ENCODE measurements at regions not wholly inside any gene's neighbourhood (a gene's known extent, or its start where the extent isn't known, plus 50 kb on each side); places are given as distances from the start of the nearest gene placed in this dataset.
"Not testable (repeated sequence)": the region's sequence is repeated elsewhere in the genome, so short reads cannot be mapped to it uniquely, and the experiment has no call there.

DNA sequence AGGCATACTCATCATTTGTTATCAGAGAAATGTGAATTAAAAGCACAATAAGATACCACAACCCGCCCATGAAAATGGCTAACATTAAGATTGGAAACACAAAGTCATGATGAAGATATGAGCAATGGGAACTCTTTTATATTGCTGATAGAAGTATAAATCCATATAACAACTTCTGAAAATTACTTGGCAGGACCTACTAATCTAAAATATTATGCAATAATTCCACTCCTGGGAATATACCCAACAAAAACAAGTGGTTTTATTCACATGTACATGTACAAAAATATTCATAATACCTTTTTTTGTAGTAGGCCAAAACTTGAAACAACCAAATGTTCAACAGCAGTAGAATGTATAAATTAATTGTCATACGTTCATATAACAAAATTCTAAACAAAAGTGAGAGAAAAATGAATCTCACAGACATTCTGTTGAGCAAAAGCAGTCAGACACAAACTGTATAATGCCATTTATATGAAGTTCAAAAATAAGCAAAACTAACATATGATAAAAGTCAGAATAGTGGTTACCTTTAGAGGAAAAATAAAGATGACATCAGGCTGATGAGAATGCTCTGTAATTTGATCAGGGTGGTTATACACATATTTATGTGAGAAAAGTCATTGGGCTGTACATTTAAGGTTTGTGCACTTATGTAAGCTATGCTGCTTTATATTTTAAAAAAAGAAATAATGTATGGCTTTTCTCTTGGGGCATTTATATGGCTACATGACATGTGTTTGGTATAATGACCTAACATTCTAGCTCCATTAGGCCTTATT is 309.2 kb upstream of the KITLG start:
- no peak for DNase-seq (ENCODE audit: low spot score)

- no peak for DNase-seq (ENCODE audit: low spot score)
These were observed 304.3 kb upstream of the KITLG start for GRCh38 chr12:88884600-88884999.

DNA sequence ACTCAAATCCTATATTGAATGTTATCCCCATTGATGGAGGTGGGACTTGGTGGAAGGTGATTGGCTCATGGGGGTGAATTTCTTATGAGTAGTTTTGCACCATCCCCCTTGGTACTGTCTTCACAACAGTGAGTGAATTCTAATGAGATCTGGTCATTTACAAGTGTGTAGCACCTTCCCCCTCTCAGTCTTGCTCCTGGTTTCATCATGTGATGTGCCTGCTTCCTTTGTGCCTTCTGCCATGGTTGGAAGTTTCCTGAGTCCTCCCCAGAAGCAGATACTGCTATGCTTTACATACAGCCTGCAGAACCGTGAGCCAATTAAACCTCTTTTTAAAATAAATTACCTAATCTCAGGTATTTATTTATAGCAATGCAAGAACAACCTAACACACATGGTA is 302.4 kb upstream of the KITLG start:
- DNase-seq (ENCODE audit: low spot score), result no peak

DNA sequence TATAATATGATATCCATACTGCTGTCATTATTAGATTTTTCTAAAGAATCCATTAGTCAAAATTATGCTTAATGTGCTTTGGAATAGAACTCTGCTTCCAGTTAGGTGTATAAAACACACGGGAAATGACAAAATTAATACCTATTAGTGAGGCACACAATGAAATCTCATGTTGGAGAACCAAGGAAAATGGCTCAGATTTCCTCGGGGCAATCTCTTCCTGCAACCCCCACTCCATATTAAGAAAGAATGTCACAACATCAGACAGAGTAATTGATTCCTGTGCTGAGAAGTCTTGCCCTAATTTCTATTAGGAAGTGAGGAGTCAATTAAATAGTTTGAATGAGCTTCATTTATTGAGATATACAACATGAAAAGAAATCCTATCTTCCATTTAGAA is 299.8 kb upstream of the KITLG start:
- no peak for DNase-seq (ENCODE audit: low spot score)

DNA sequence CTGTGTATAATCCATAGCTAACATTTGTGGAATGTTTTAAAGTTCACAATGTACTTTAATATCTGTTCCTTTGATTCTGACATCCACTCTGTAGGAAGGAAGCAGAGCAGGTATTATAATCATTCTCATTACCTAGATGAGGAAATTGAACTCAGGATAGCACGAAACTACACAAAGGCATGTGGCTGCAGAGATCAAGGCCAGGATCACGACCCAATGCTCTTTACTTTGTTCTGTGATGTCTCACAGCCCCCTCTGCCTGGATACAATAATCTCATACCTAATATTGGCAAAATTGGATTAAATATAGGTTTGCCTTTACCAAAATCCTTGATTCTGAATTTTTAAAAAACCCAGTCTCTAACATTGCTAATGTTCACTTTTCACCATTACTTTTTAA is 298.0 kb upstream of the KITLG start:
- no peak for DNase-seq (ENCODE audit: low spot score)

DNA sequence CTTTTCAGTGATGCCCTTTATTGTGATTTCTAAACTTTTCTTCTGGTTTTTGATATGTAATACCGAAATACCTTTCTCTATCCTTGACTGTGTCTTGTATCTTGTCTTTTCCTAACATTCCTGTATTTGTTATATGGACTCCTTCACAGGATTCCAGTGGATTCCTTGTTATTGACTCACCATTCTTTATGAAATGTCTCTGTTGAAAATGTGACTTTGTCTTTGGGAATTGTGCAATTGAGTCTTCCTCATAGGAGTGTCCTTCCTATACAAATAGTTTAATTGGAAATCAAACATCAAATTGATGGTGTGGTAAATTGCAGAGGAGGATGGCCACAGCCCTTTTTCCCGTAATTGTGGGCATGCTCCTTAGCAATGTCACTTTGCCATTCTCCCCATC is 296.6 kb upstream of the KITLG start:
- DNase-seq (ENCODE audit: low spot score), result no peak

DNA sequence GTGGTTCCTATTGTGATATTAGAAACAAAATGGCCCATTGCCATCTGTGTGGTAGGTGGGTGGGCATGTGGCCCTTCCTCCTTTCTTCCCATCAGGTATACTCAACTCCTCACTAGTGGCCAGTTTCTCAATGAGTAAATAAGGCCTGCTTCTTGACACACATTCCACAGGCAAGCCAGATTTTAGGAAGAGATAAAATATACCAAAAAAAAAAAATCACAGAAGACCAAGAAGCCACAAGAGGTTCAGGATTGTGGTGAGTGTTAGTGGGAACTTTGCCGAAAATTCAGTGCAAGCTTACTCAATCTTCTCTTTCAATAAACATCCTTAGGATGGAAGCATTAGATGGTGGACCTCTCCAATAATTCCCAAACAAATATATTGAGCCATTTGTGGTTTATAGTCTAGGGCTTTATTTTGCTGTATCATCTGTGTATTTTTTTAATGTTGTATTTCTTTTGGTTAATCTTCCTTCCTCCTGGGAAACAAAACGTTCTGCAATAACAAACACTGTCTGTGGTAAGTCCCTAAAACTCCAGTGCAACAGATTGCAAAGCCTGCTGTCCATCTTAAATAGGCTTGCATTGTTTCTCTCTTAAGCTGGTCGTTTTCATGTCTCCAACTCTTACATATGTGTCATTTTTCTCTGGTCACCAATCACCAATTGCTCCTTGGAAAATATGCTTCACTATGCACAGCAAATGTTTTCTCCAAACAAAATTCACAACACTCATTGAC is 289.9 kb upstream of the KITLG start:
- DNase-seq (ENCODE audit: low spot score), result no peak

DNA sequence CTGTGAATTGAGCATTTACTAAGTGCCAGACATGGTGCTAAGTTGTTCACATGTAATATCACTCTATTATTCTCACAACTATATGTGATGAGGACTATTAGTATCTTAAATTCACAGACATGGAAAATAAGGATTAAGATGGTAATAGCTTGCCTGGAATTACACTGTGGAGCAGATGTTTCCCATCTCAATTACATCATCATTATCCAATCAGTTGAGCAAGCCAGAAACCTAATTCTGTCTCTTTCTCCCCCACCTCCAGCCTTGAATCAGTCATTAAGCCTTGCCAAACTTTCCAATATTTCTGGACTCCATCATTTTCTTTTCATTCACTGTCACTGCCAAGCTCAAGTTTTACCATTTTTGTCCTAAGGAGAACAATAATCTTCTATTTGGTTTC is 287.8 kb upstream of the KITLG start:
- DNase-seq (ENCODE audit: low spot score), result no peak

- DNase-seq (ENCODE audit: low spot score), result no peak
These were observed 287.2 kb upstream of the KITLG start for GRCh38 chr12:88867510-88867909.

DNA sequence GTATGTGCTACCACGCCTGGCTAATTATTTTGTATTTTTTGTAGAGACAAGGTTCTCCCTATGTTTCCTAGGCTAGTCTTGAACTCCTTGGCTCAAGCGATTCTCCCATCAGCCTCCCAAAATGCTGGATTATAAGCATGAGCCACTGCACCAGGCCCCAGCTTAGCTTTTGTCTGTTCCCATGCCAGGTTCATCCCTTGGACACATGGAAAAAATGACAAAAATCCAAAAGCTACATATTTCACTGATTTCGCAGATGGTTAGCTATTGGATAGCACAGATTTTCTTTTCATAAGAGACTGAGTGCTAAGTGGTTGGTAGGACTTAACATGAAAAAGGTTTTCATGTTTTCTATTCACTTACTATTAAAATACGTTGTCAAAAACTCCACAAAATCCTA is 286.6 kb upstream of the KITLG start:
- no peak for DNase-seq (ENCODE audit: low spot score)

GRCh38 chr12:88865537-88865936 is 285.3 kb upstream of the KITLG start:
- DNase-seq (ENCODE audit: low spot score), result no peak

DNA sequence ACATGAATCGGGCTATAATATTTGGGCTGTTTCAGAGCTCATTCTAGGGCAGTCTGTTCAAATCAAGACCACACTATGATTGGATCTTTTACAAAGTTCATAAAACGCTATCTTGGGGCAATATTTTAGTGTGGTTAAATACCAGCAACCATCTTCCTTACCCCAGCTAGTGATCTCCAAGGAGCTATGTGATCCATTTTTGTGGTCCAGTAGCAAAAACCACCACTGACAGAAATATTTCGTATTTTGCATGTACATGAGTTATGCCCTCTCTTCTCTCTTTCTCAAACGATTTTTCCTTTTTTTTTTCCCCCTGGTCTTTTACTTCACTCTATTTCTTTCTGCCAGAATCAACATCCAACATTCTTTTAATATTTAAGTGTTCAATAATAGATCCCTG is 280.6 kb upstream of the KITLG start:
- DNase-seq (ENCODE audit: low spot score), result no peak

DNA sequence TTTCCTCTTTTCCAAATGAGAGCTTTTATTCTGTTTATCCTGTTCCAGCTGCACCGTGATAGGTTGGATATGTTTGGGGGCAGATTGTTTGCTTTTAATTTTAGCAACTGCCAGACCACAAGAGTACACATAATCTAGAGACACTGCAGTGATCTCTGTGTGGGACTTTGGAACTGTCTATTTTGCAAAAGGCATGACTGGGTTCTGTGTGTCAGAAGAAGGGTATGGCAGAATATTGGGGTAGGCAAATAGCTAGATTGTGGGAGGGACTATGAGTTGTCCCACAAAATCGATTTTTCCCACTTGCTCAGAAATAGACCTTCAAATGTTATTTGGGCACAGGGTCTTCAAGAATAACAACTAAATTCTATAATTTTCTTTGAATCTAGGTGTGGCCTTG is 275.9 kb upstream of the KITLG start:
- no peak for DNase-seq (ENCODE audit: low spot score)

DNA sequence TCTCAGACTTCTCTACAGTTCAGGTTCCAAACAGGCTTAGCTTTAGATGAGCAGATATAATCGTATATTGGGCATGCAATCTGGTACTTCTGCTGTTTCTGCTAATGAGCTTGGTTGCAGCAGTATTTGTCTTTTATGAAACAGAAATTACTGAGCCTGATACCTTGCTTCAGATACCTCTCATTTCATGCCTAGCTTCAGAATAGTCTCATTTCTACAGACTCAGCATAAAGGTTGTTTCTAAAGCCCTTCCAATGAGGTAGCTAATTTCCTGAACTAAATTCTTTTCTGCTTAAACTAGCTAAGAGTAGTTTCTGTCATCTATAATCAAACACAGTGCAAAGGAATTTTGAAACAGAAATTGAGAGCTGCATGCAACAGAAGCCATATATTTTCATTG is 275.0 kb upstream of the KITLG start:
- DNase-seq (ENCODE audit: low spot score), result no peak

DNA sequence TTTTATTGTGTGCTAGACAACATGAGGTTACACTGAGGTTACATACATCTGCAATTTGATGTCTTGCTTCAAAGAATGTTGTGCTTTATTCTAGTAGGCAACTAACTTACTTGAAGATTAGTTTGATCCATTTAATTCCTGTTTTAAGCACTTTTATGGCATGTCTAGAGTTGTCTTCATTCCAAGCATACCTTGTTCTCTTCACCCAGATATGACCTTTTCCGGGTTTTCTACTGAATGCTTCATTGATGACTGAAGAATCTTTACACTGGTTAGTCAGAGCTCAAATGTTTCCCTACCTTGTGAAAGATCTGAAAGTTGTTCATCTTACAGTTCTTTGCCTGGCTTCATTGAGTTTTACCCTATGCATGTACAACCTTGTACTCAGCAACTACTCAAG is 274.0 kb upstream of the KITLG start:
- no peak for DNase-seq (ENCODE audit: low spot score)

DNA sequence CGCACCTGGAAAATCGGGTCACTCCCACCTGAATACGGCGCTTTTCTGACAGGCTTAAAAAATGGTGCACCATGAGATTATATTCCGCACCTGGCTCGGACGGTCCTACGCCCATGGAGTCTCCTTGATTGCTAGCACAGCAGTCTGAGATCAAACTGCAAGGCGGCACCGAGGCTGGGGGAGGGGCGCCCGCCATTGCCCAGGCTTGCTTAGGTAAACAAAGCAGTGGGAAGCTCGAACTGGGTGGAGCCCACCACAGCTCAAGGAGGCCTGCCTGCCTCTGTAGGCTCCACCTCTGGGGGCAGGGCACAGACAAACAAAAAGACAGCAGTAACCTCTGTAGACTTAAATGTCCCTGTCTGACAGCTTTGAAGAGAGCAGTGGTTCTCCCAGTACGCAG is 267.0 kb upstream of the KITLG start:
- DNase-seq (ENCODE audit: low spot score), result not testable (repeated sequence)

DNA sequence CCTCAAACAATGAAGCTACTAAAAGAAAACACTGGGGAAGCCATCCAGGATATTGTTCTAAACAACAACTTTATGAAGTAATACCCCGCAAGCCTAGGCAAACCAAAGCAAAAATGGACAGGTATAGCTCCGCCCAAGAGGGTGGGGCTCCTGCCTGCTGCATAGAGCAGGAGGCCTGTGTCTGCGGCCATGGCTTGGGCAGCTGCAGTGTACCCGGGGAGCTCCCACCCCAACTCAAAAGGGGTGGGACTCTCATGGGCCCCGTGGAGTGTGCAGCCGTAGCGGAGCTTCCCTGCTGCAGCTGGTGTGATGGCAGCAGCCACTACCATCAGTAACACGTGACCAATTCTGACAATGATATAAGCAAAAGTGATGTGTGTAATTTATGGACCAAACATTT is 264.2 kb upstream of the KITLG start:
- DNase-seq (ENCODE audit: low spot score), result no peak

- DNase-seq (ENCODE audit: low spot score), result no peak
These were observed 262.0 kb upstream of the KITLG start for GRCh38 chr12:88842314-88842713.

DNA sequence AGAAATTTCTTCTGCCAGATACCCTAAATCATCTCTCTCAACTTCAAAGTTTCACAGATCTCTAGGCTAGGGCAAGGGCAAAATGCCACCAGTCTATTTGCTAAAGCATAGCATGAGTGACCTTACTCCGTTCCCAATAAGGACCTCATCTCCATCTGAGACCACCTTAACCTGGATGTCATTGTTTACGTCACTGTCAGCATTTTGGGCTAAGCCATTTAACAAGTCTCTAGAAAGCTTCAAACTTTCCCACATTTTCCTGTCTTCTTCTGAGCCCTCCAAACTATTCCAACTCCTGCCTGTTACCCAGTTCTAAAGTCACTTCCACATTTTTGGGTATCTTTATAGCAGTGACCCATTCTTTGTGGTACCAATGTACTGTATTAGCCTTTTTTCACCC is 259.2 kb upstream of the KITLG start:
- DNase-seq (ENCODE audit: low spot score), result no peak

GRCh38 chr12:88836156-88836555 is 255.9 kb upstream of the KITLG start:
- DNase-seq (ENCODE audit: low spot score), result no peak

DNA sequence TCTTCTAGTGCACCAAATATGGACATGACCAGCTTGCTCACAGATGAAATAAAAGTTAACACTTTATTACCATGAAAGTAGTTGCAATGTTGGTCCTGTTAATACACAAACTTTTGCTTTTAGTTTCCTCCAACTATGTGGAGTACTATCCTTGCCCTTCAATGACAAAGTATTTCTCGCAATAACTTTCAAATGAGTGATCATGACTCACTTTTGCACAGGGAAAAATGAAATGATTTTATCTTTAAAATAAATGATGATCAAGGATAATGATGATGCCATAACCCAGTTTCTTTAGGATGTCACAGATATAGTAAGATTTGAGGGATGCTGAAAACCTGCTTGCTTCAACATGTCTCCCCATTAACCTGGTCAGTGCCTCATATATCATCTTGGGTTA is 254.0 kb upstream of the KITLG start:
- no peak for DNase-seq (ENCODE audit: low spot score)

DNA sequence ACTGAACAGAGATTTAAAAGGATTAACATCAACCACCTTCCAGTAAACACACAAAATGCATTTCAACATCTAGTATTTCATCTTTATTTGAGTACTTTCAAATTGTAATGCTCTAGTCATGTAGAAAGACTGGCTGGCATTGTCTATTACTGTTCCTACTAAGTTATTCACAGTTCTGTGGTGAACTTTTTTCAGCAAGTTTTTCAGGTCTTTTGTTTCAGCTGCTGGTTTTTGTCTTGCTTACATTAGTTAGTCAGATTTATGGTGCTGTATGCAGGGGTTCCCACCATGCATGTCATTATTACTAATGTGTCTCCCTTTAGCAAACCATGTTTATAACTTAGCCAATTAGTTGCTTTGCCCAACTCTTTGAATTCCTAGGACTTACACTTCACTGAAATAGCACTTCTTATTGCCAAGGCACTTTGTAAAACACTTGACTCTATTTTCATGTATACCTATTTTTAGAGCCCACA is 253.4 kb upstream of the KITLG start:
- no peak for DNase-seq (ENCODE audit: low spot score)

- not testable (repeated sequence) for DNase-seq (ENCODE audit: low spot score)
These were observed 248.3 kb upstream of the KITLG start for GRCh38 chr12:88828537-88828936.

- DNase-seq (ENCODE audit: low spot score), result no peak
These were observed 239.7 kb upstream of the KITLG start for GRCh38 chr12:88820012-88820411.

All from hematopoietic multipotent progenitor cell treated with erythropoietin and hydrocortisone succinate and interleukin-3 and kit ligand, for 17 days (in vitro differentiated cells).